ENCODE measurements at regions not wholly inside any gene's neighbourhood (a gene's known extent, or its start where the extent isn't known, plus 50 kb on each side); places are given as distances from the start of the nearest gene placed in this dataset.

GRCh38 chrX:43087830-43088229 is 309.9 kb upstream of the PPP1R2C start (continued):
- no peak for TF ChIP-seq ZNF449 (tag by site-specific recombination; IDR thresholded peaks at IDR 0.05)

GRCh38 chrX:43096830-43097229 is 318.9 kb upstream of the PPP1R2C start:
- TF ChIP-seq ZNF639 (tag by site-specific recombination; IDR thresholded peaks at IDR 0.05) (no peak), ZNF623 (tag by site-specific recombination; IDR thresholded peaks at IDR 0.05) (no peak), HOXC10 (CRISPR knock-in tag; IDR thresholded peaks at IDR 0.05) (no peak), ZNF580 (tag by site-specific recombination; IDR thresholded peaks at IDR 0.05) (no peak), ELK4 (IDR thresholded peaks at IDR 0.05; ENCODE audit: borderline replicate concordance, low read depth, low read length) (no peak), KLF17 (tag by site-specific recombination; IDR thresholded peaks at IDR 0.05) (no peak), ZNF239 (tag by site-specific recombination; IDR thresholded peaks at IDR 0.05) (no peak)
- Histone ChIP-seq H3K4me3 (ENCODE audit: low read depth, low read length) (no peak overlapping the region), H3K27ac (ENCODE audit: extremely low read depth, low read depth, low read length) (no peak overlapping the region), H3K9me3 (ENCODE audit: control insufficient read depth, insufficient read depth, low read depth, low read length) (no peaks in the 10 kb centered on the region), H3K36me3 (ENCODE audit: control insufficient read depth in 2 of 2, insufficient read depth in 1 of 2, low read length in 2 of 2) (no peaks in the 10 kb centered on the region), H3K4me1 (ENCODE audit: control insufficient read depth, insufficient read depth, low read length) (no peaks in the 10 kb centered on the region)
- POLR2A ChIA-PET = no interaction called here
- CTCF ChIA-PET = interaction anchor here (0.6 to 0.7 kb wide), 2 partner anchors 60 to 217 kb away, joined by 3 to 4 read pairs; no protein-coding TSS in a partner anchor

- no peak overlapping the region for H3K4me3 ChIP-seq (ENCODE audit: low read depth, low read length)
- POLR2A ChIA-PET = no interaction called here
- CTCF ChIA-PET = no interaction called here
- H3K4me1 ChIP-seq (ENCODE audit: control insufficient read depth, insufficient read depth, low read length) = no peaks in the 10 kb centered on the region
- H3K9me3 ChIP-seq (ENCODE audit: control insufficient read depth, insufficient read depth, low read depth, low read length) = no peaks in the 10 kb centered on the region
- no peak overlapping the region for H3K27ac ChIP-seq (ENCODE audit: extremely low read depth, low read depth, low read length)
- no peaks in the 10 kb centered on the region for H3K36me3 ChIP-seq (ENCODE audit: control insufficient read depth in 2 of 2, insufficient read depth in 1 of 2, low read length in 2 of 2)
- no peak for TF ChIP-seq ZNF513 (tag by site-specific recombination; IDR thresholded peaks at IDR 0.05)
- TF ChIP-seq ZNF280D (tag by site-specific recombination; IDR thresholded peaks at IDR 0.05) = no peak
- TF ChIP-seq ZNF214 (tag by site-specific recombination; IDR thresholded peaks at IDR 0.05; ENCODE audit: borderline replicate concordance) = no peak
- TF ChIP-seq ZNF701 (tag by site-specific recombination; IDR thresholded peaks at IDR 0.05) = no peak
- no peak for TF ChIP-seq ZNF785 (tag by site-specific recombination; IDR thresholded peaks at IDR 0.05)
- no peak for TF ChIP-seq ZSCAN5A (tag by site-specific recombination; IDR thresholded peaks at IDR 0.05)
- no peak for TF ChIP-seq ZNF585B (tag by site-specific recombination; IDR thresholded peaks at IDR 0.05)
- TF ChIP-seq ZNF76 (tag by site-specific recombination; IDR thresholded peaks at IDR 0.05; ENCODE audit: borderline replicate concordance, low read depth) = no peak
- TF ChIP-seq BCL6B (tag by site-specific recombination; IDR thresholded peaks at IDR 0.05) = no peak
- no peak for TF ChIP-seq ZBTB7A (tag by site-specific recombination; IDR thresholded peaks at IDR 0.05; ENCODE audit: low read depth)
Observed at GRCh38 chrX:43106009-43106408, 328.0 kb upstream of the PPP1R2C start.
